ENCODE measurements at regions not wholly inside any gene's neighbourhood (a gene's known extent, or its start where the extent isn't known, plus 50 kb on each side); places are given as distances from the start of the nearest gene placed in this dataset.

DNA sequence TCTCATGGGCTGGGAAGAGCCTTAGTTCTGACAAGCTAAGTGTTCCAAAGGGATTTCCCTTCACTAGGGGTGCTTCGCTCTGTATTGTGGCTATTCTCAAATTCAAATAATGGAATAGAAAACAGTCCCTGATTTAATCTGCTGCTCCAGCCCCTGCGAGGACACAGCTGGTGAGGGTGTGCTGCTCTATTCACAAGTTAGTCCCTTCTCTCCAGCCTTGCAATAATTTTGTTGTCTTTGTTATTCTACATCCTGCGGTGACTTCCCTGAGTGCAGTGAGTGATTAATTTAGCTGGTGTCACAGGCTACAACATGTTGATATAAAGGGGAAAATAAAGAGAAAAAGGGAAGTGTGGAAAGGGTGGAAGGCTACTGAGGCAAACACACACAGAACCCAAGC, 180.5 kb upstream of the VEPH1 start:
- H3K4me1 ChIP-seq (ENCODE audit: control insufficient read depth, insufficient read depth, low read depth, low read length): no peaks in the 10 kb centered on the region
- no peak overlapping the region for H2BK12ac ChIP-seq (ENCODE audit: low read length in 2 of 2)
- no peaks in the 10 kb centered on the region for H3K9me3 ChIP-seq (ENCODE audit: control insufficient read depth, low read length)
- H3K23ac ChIP-seq (ENCODE audit: low read length in 2 of 2): no peak overlapping the region
- no peak overlapping the region for H2BK5ac ChIP-seq (ENCODE audit: low read depth, low read length, poor library complexity, severe bottlenecking)
- 43% methylated on average over 2 of the region's 3 CpGs for WGBS
- no peak overlapping the region for H3K4me3 ChIP-seq (ENCODE audit: insufficient read depth in 1 of 2, low read depth in 1 of 2, low read length in 2 of 2)
- no peak overlapping the region for H2BK15ac ChIP-seq (ENCODE audit: low read depth, poor library complexity, severe bottlenecking)
- no peak overlapping the region for H3K9ac ChIP-seq (ENCODE audit: low read length)
- H4K8ac ChIP-seq (ENCODE audit: low read length): no peak overlapping the region
- H3K27me3 ChIP-seq (ENCODE audit: control insufficient read depth in 1 of 2, insufficient read depth in 1 of 2, low read length in 2 of 2): no peaks in the 10 kb centered on the region
- DNase-seq: no peak
- H2AFZ ChIP-seq (ENCODE audit: low read depth, low read length): no peak overlapping the region
- H3K14ac ChIP-seq (ENCODE audit: low read length in 2 of 2): no peak overlapping the region
- H3K4ac ChIP-seq (ENCODE audit: low read depth in 1 of 2, low read length in 2 of 2): no peak overlapping the region
- no peak overlapping the region for H3K27ac ChIP-seq (ENCODE audit: low read length, poor library complexity, severe bottlenecking)
- no peak overlapping the region for H3K4me2 ChIP-seq (ENCODE audit: low read length, poor library complexity, severe bottlenecking)
- H3K36me3 ChIP-seq (ENCODE audit: control insufficient read depth in 1 of 2, insufficient read depth in 2 of 2, low read depth in 1 of 2, low read length in 2 of 2): no peaks in the 10 kb centered on the region
- H3K18ac ChIP-seq (ENCODE audit: low read depth in 1 of 2, low read length in 2 of 2): no peak overlapping the region
- no peak overlapping the region for H4K91ac ChIP-seq (ENCODE audit: low read length)
- no peak overlapping the region for H2AK5ac ChIP-seq (ENCODE audit: low read length, severe bottlenecking)
- H3K79me1 ChIP-seq (replicated peaks; ENCODE audit: low read length, poor library complexity, severe bottlenecking): no peaks in the 10 kb centered on the region
- no peak overlapping the region for H2BK120ac ChIP-seq (ENCODE audit: low read depth, low read length)

DNA sequence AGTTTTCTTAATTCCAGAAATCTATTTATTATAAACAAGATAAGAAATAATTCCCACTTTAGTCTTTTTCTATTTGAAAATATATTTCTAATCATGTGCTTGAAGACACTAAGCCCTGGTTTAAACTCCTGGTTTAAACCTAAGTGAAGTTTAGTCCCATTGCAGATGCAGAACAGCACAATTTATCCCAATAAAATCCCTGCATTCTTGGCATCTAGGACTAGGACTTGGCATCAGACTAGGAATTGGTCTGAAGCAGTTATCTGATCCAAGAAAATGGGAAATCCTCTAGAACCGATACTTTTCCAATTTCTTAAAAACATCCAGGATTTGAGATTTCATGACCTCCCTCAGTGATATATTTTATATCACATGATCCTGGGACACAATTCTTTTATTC, 168.8 kb upstream of the VEPH1 start:
- no peak overlapping the region for H3K4me2 ChIP-seq (ENCODE audit: low read length, poor library complexity, severe bottlenecking)
- no peaks in the 10 kb centered on the region for H3K36me3 ChIP-seq (ENCODE audit: control insufficient read depth in 1 of 2, insufficient read depth in 2 of 2, low read depth in 1 of 2, low read length in 2 of 2)
- H3K23ac ChIP-seq (ENCODE audit: low read length in 2 of 2): no peak overlapping the region
- H3K4me3 ChIP-seq (ENCODE audit: insufficient read depth in 1 of 2, low read depth in 1 of 2, low read length in 2 of 2): no peak overlapping the region
- H3K14ac ChIP-seq (ENCODE audit: low read length in 2 of 2): no peak overlapping the region
- no peak for DNase-seq
- no peak overlapping the region for H2AK5ac ChIP-seq (ENCODE audit: low read length, severe bottlenecking)
- no peaks in the 10 kb centered on the region for H3K9me3 ChIP-seq (ENCODE audit: control insufficient read depth, low read length)
- no peaks in the 10 kb centered on the region for H3K79me1 ChIP-seq (replicated peaks; ENCODE audit: low read length, poor library complexity, severe bottlenecking)
- H3K27ac ChIP-seq (ENCODE audit: low read length, poor library complexity, severe bottlenecking): no peak overlapping the region
- H3K27me3 ChIP-seq (ENCODE audit: control insufficient read depth in 1 of 2, insufficient read depth in 1 of 2, low read length in 2 of 2): no peaks in the 10 kb centered on the region
- no peak overlapping the region for H2BK120ac ChIP-seq (ENCODE audit: low read depth, low read length)
- H4K8ac ChIP-seq (ENCODE audit: low read length): no peak overlapping the region
- H2BK15ac ChIP-seq (ENCODE audit: low read depth, poor library complexity, severe bottlenecking): no peak overlapping the region
- no peak overlapping the region for H2BK12ac ChIP-seq (ENCODE audit: low read length in 2 of 2)
- no CpG with 5 or more reads among the region's 1 CpG for WGBS
- H3K4ac ChIP-seq (ENCODE audit: low read depth in 1 of 2, low read length in 2 of 2): no peak overlapping the region
- no peak overlapping the region for H3K18ac ChIP-seq (ENCODE audit: low read depth in 1 of 2, low read length in 2 of 2)
- no peak overlapping the region for H2AFZ ChIP-seq (ENCODE audit: low read depth, low read length)
- H2BK5ac ChIP-seq (ENCODE audit: low read depth, low read length, poor library complexity, severe bottlenecking): no peak overlapping the region
- no peak overlapping the region for H3K9ac ChIP-seq (ENCODE audit: low read length)
- H4K91ac ChIP-seq (ENCODE audit: low read length): no peak overlapping the region
- H3K4me1 ChIP-seq (ENCODE audit: control insufficient read depth, insufficient read depth, low read depth, low read length): no peaks in the 10 kb centered on the region

DNA sequence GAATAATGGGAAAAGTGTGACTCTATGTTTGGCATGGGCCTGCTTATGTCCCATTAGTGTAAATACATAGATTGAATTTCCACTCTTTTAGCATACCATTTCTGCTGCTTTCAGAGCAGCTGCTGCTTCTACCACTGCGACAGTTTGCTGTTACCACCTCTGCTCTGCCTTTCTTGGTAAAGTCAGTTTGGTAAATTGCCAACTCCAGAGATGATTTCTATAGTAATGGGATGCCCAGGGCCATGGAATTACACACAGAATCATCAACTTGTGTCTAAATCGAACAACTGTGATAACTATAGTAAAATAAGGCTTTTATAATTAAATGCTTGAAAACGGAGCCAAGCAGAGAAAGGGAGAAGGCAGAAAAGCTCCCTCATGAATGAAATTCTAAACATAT, 168.4 kb upstream of the VEPH1 start:
- H3K23ac ChIP-seq (ENCODE audit: low read length in 2 of 2): no peak overlapping the region
- DNase-seq: no peak
- no peak overlapping the region for H3K9ac ChIP-seq (ENCODE audit: low read length)
- no peaks in the 10 kb centered on the region for H3K4me1 ChIP-seq (ENCODE audit: control insufficient read depth, insufficient read depth, low read depth, low read length)
- 86% methylated on average over 1 of the region's 3 CpGs for WGBS
- no peak overlapping the region for H3K27ac ChIP-seq (ENCODE audit: low read length, poor library complexity, severe bottlenecking)
- no peak overlapping the region for H2BK120ac ChIP-seq (ENCODE audit: low read depth, low read length)
- H3K4me3 ChIP-seq (ENCODE audit: insufficient read depth in 1 of 2, low read depth in 1 of 2, low read length in 2 of 2): no peak overlapping the region
- H2BK5ac ChIP-seq (ENCODE audit: low read depth, low read length, poor library complexity, severe bottlenecking): no peak overlapping the region
- H3K9me3 ChIP-seq (ENCODE audit: control insufficient read depth, low read length): no peaks in the 10 kb centered on the region
- H2AK5ac ChIP-seq (ENCODE audit: low read length, severe bottlenecking): no peak overlapping the region
- no peak overlapping the region for H2BK12ac ChIP-seq (ENCODE audit: low read length in 2 of 2)
- H4K91ac ChIP-seq (ENCODE audit: low read length): no peak overlapping the region
- no peak overlapping the region for H3K4ac ChIP-seq (ENCODE audit: low read depth in 1 of 2, low read length in 2 of 2)
- H3K14ac ChIP-seq (ENCODE audit: low read length in 2 of 2): no peak overlapping the region
- no peak overlapping the region for H2AFZ ChIP-seq (ENCODE audit: low read depth, low read length)
- no peaks in the 10 kb centered on the region for H3K36me3 ChIP-seq (ENCODE audit: control insufficient read depth in 1 of 2, insufficient read depth in 2 of 2, low read depth in 1 of 2, low read length in 2 of 2)
- no peak overlapping the region for H4K8ac ChIP-seq (ENCODE audit: low read length)
- no peaks in the 10 kb centered on the region for H3K27me3 ChIP-seq (ENCODE audit: control insufficient read depth in 1 of 2, insufficient read depth in 1 of 2, low read length in 2 of 2)
- no peak overlapping the region for H2BK15ac ChIP-seq (ENCODE audit: low read depth, poor library complexity, severe bottlenecking)
- H3K4me2 ChIP-seq (ENCODE audit: low read length, poor library complexity, severe bottlenecking): no peak overlapping the region
- H3K79me1 ChIP-seq (replicated peaks; ENCODE audit: low read length, poor library complexity, severe bottlenecking): no peaks in the 10 kb centered on the region
- H3K18ac ChIP-seq (ENCODE audit: low read depth in 1 of 2, low read length in 2 of 2): no peak overlapping the region

DNA sequence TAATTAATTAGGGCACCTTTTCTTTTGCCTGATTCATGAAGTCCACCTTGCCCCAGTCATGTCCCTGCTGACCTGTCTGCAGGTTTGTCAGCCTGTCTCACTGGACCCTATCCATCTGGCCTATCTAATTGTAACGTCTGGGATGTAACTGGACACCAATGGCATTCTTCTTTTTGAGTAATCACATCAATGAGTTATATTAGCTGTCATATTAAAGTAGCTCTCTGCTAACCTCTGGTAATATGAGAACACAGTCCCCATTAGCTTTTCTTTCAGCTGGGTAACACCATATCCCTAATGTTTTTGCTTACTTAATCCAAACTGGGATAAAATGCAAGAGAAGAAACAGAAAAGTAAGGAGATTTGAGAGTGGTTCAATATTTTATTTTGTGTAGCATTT, 166.2 kb upstream of the VEPH1 start:
- Histone ChIP-seq H3K18ac (ENCODE audit: low read depth in 1 of 2, low read length in 2 of 2) (no peak overlapping the region), H2BK5ac (ENCODE audit: low read depth, low read length, poor library complexity, severe bottlenecking) (no peak overlapping the region), H3K9ac (ENCODE audit: low read length) (no peak overlapping the region), H2AK5ac (ENCODE audit: low read length, severe bottlenecking) (no peak overlapping the region), H3K4me3 (ENCODE audit: insufficient read depth in 1 of 2, low read depth in 1 of 2, low read length in 2 of 2) (no peak overlapping the region), H2BK12ac (ENCODE audit: low read length in 2 of 2) (no peak overlapping the region), H3K23ac (ENCODE audit: low read length in 2 of 2) (no peak overlapping the region), H3K4ac (ENCODE audit: low read depth in 1 of 2, low read length in 2 of 2) (no peak overlapping the region), H3K14ac (ENCODE audit: low read length in 2 of 2) (no peak overlapping the region), H2AFZ (ENCODE audit: low read depth, low read length) (no peak overlapping the region), H3K36me3 (ENCODE audit: control insufficient read depth in 1 of 2, insufficient read depth in 2 of 2, low read depth in 1 of 2, low read length in 2 of 2) (no peaks in the 10 kb centered on the region), H4K91ac (ENCODE audit: low read length) (no peak overlapping the region), H3K9me3 (ENCODE audit: control insufficient read depth, low read length) (no peaks in the 10 kb centered on the region), H3K79me1 (replicated peaks; ENCODE audit: low read length, poor library complexity, severe bottlenecking) (no peaks in the 10 kb centered on the region), H2BK15ac (ENCODE audit: low read depth, poor library complexity, severe bottlenecking) (no peak overlapping the region), H2BK120ac (ENCODE audit: low read depth, low read length) (no peak overlapping the region), H3K4me2 (ENCODE audit: low read length, poor library complexity, severe bottlenecking) (no peak overlapping the region), H4K8ac (ENCODE audit: low read length) (no peak overlapping the region), H3K4me1 (ENCODE audit: control insufficient read depth, insufficient read depth, low read depth, low read length) (no peaks in the 10 kb centered on the region), H3K27ac (ENCODE audit: low read length, poor library complexity, severe bottlenecking) (no peak overlapping the region), H3K27me3 (ENCODE audit: control insufficient read depth in 1 of 2, insufficient read depth in 1 of 2, low read length in 2 of 2) (no peaks in the 10 kb centered on the region)
- no peak for DNase-seq
- no CpG with 5 or more reads among the region's 1 CpG for WGBS

Data from mesenchymal stem cell (in vitro differentiated cells and primary cell).